Activated CD8-positive, alpha-beta memory T cell treated with anti-CD3 and anti-CD28 coated beads for 1 hour (primary cell): ENCODE measurements at regions not wholly inside any gene's neighbourhood (a gene's known extent, or its start where the extent isn't known, plus 50 kb on each side); places are given as distances from the start of the nearest gene placed in this dataset.

Experiments used
- DNase-seq, 2 donors: peaks; one replicate each; pipeline ENCODE4 v3.0.0-alpha.2; 2020; ENCODE audit warnings: low read depth in 1 of 2; ENCODE audit errors: extremely low read depth in 1 of 2

- DNase-seq: no peak
Observed at GRCh38 chr5:124444147-124444775, 302.2 kb downstream of the ZNF608 start.

DNA sequence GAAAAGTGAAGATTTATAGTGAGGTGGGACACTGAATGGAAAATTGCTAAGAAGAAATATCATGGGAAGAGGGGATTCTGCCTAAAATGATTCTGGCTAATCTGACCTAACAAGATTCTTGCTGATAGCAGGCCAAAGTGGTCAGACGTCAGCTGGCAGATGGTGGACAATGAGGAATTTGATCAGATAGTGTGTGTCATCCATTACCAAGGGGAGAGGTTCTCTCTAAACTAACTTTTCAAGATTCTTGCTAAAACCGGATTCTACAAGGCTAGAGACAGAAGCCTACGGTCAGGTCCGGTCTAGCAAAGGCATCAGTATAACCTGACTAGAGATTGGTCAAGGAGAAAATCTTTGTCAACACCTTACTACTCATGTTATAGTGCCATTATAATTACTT, 306.0 kb downstream of the ZNF608 start:
- no peak for DNase-seq

DNA sequence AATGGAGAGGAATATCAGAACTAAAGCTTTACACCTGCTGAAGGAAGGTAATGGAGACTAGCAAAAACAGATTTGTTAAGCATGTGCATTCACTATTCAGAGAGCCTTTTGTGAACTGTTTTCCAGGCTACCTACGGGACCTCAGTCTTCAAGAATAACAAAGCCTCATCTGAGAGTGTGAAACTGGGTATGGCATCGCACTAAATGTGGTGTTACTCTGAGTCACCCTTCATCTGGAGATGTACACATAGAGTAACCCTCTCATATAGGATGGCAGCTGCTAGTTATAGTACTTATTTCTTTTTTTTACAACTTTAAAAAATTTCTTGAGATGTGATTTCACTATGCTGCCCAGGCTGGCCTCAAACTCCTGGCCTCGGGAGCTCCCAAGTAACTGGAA, 306.8 kb downstream of the ZNF608 start:
- DNase-seq: no peak

DNA sequence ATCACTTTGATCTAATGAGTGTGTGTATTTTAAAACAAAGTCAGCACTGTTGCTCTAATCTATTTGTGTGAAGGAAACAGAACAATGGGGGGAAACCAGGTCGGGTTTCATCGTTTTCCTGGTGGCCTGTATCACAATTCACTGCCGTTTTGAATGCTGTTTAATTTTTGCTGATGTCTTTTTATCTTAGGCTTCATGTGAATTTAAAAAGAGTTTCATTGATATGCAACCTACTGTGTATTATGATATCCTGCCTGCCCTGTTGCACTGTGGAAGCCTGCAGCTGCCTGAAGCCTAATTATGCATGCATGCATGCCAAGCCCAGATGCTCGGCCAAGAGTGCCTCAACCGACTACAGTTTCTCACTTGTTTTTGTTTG, 307.5 kb downstream of the ZNF608 start:
- no peak for DNase-seq

DNA sequence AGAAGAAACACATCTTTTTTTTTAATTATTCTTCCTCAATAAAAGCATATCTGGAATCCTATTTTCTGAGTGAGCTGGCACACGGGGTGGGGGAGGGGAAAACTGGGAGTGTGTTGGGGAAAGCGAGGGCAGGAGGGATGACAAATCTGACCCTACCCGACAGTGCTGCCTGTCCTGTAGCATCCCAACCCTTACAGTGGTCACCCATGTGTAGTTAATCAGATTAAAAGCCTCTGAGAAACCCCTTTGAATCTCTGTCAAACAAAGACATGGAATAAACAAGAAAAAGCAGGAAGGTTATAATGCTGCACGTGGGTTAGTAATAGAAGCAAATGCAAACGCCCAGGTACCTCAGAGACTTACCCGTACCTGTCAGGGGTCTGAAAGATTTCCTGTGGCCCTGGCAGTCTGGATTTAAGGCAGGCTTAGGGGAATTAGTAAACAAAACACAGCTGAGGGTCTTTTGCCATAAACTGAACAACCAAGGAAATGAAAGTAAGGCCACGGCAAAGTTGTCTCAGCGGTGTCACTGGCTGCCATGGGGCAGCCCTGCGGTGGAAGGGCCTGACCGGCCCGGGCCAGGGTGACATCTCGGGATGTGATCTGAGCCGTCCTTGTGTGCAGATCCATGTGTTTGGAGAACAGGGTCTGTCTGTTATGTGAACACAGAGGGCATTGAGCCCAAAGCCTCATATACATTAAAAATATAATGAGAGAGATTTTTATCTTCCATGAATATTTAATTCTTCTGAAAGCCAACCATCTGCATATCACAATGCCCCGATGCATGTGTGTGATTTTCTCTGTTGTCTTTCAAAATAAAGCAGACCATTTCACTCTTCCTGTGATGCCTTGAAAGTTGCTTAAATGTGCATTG, 308.2 kb downstream of the ZNF608 start:
- DNase-seq: no peak

GRCh38 chr5:124436294-124436693, 310.1 kb downstream of the ZNF608 start:
- no peak for DNase-seq

- DNase-seq: no peak
Observed at GRCh38 chr5:124433170-124433569, 313.3 kb downstream of the ZNF608 start.

DNA sequence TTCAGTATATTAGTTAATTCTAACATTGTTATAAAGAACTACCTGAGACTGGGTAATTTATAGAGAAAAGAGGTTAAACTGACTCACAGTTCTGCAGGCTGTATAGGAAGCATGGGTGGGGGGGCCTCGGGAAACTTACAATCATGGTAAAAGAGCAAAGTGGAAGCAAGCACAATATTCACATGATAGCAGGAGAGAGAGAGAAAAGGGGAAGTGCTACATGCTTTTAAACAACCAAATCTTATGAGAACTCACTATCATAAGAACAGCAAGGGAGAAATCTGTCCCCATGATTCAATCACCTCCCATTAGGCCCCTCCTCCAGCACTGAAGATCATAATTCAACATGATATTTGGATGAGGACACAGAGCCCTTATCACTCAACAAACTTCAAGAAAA, 324.9 kb downstream of the ZNF608 start:
- DNase-seq: no peak

DNA sequence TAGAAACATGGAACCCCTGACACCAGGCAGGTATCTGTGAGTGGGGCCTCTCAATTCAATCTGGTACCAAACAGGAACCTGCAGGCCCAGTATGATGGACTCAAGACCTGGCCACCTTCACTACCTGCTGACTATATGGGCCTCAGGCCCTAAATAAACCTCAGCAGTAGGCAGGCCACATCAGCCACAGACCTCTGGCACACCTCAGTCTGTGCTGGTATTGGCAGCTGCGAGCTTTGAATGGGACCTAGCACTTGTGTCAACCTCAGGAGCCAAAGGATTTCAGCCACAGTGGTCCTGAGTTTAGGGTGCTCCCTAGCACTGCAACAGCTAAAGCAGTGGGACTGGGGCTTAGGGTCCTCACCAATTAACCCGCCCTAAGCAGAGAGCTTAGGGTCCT, 325.5 kb downstream of the ZNF608 start:
- no peak for DNase-seq

DNA sequence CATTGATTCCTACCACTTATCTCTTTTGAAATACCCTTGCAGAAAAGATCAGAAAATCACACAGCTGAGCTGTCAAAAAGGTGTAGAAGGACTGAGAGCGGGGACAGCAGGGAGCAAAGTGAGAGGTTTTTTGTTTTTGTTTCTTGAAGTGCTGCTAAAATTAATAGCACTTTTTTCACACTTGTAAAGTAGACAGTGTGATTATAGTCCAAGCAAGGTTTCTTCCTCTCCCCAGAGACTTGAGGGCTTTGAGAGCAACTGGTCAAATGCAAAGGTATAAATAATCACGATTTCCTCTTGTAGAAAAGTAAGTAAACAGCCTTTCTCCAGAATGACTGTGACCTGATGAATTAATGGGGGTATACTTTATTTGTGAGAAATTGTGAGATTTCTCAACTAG, 326.9 kb downstream of the ZNF608 start:
- no peak for DNase-seq

- no peak for DNase-seq
Observed at GRCh38 chr5:124418390-124418789, 328.0 kb downstream of the ZNF608 start.

DNA sequence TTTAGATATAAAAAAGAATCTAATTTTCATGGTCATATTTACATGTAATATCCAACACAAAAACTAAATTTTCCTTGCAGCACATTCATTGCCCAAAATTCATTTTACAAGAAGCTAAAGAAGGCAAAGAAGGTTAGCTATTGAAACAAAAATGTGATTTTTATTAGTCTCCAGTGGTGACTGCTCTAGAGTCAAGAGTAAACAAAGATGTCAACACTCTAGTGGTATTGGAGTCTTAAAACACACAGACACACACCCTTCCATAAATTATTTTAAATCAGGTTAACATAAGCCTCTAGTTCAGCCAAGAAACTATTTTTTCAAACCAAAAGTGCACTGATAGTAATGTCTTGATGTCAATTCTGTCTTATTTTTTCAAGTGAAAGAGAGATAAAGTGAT, 329.2 kb downstream of the ZNF608 start:
- no peak for DNase-seq

GRCh38 chr5:124416627-124417026, 329.8 kb downstream of the ZNF608 start:
- DNase-seq: no peak

- DNase-seq: no peak
Observed at GRCh38 chr5:124414973-124415372, 331.5 kb downstream of the ZNF608 start.

GRCh38 chr5:124410539-124411488, 335.6 kb downstream of the ZNF608 start:
- no peak for DNase-seq

DNA sequence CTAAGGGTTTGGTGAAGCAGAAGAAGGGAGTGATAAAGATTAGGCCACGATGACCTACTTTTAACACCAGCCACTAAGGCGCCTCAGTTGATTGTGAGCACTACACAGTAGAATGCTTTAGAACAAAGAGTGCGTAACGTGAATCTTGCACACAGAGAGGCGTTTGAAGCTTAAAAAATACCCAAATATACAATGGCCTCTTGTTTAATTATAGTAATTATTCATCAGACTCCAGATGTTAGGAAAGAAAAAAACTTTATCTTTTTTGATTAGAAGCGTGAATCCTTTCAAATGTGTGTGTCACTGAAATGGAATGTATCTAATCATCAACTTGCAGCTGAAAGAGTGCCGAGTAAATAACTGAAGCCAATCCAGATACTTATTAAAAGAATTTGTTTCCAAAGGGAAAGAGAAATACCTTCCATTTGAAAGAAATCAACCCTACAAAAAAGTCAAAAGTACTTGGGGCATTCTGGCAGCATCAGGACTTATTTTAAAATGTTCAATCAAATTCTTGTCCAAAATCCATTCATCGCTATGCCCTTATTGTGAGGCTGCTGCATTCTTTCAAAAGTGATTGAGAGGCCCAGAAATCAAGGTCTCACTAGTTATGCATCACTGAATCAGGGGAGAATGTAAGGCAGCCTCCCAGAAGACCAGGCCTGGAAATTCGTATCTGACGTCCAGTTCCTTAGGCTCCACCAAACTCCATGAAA, 337.5 kb downstream of the ZNF608 start:
- DNase-seq: no peak

- no peak for DNase-seq
Observed at GRCh38 chr5:124404796-124405195, 341.6 kb downstream of the ZNF608 start.

GRCh38 chr5:124403281-124403680, 343.2 kb downstream of the ZNF608 start:
- DNase-seq: no peak

- DNase-seq: no peak
Observed at GRCh38 chr5:124402144-124402581, 344.3 kb downstream of the ZNF608 start.

- DNase-seq: no peak
Observed at GRCh38 chr5:124401476-124402143, 344.8 kb downstream of the ZNF608 start.
